OCI-LY1 (cell line): ENCODE measurements at regions not wholly inside any gene's neighbourhood (a gene's known extent, or its start where the extent isn't known, plus 50 kb on each side); places are given as distances from the start of the nearest gene placed in this dataset.

ENCODE experiments used
- H2AFZ ChIP-seq: fragments of 200-600 bp; sonication (generic), shearing (Covaris generic); 2 replicates; pipeline ENCODE4 v1.6.0; 2014; ENCODE audit warnings: antibody characterized with exemption, mild to moderate bottlenecking, low read length
- H3F3A ChIP-seq: fragments of 200-600 bp; sonication (generic), shearing (Covaris generic); 2 replicates; pipeline ENCODE4 v1.6.0; 2014; ENCODE audit warnings: mild to moderate bottlenecking, antibody characterized with exemption, low read length, moderate library complexity; ENCODE audit not compliant: insufficient read depth
- H3K27ac ChIP-seq: fragments of 200-600 bp; sonication (generic); 2 replicates; pipeline ENCODE4 v1.5.1; 2014; ENCODE audit warnings: low read length, mixed run types, mild to moderate bottlenecking, low read depth; ENCODE audit not compliant: poor library complexity, severe bottlenecking
- H3K27me3 ChIP-seq: fragments of 200-600 bp; sonication (generic); 2 replicates; pipeline ENCODE4 v1.6.0; 2014; ENCODE audit warnings: antibody characterized with exemption, mild to moderate bottlenecking, low read length, moderate library complexity; ENCODE audit not compliant: insufficient read depth
- H3K36me3 ChIP-seq: fragments of 200-600 bp; sonication (generic); 2 replicates; pipeline ENCODE4 v1.6.1; 2014; ENCODE audit warnings: mild to moderate bottlenecking, antibody characterized with exemption, low read length, moderate library complexity, mixed read lengths; ENCODE audit not compliant: insufficient read depth
- H3K4me1 ChIP-seq: fragments of 200-600 bp; sonication (generic); 2 replicates; pipeline ENCODE4 v1.5.1; 2014; ENCODE audit warnings: mild to moderate bottlenecking, low read length, moderate library complexity; ENCODE audit not compliant: insufficient read depth, severe bottlenecking
- H3K4me2 ChIP-seq: fragments of 200-600 bp; sonication (generic), shearing (Covaris generic); 2 replicates; pipeline ENCODE4 v1.6.1; 2014; ENCODE audit warnings: low read length
- H3K4me3 ChIP-seq: fragments of 200-600 bp; sonication (generic); 2 replicates; pipeline ENCODE4 v1.5.1; 2014; ENCODE audit warnings: low read length, low read depth, mild to moderate bottlenecking, mixed read lengths; ENCODE audit not compliant: poor library complexity, severe bottlenecking
- H3K79me2 ChIP-seq: fragments of 200-600 bp; shearing (Covaris generic); 2 replicates; pipeline ENCODE4 v1.6.1; 2016; ENCODE audit warnings: mixed run types, low read length, mixed read lengths; ENCODE audit not compliant: insufficient read depth
- H3K9ac ChIP-seq: fragments of 200-600 bp; sonication (generic), shearing (Covaris generic); 2 replicates; pipeline ENCODE4 v1.6.1; 2014; ENCODE audit warnings: mild to moderate bottlenecking, low read length, mixed read lengths
- H3K9me2 ChIP-seq: fragments of 200-600 bp; sonication (generic), shearing (Covaris generic); 2 replicates; pipeline ENCODE4 v1.6.1; 2014; ENCODE audit warnings: low read depth, mild to moderate bottlenecking, low read length, mixed read lengths
- H3K9me3 ChIP-seq: fragments of 200-600 bp; shearing (Covaris generic); 2 replicates; pipeline ENCODE4 v1.6.1; 2014; ENCODE audit warnings: low read length, mixed read lengths
- H4K20me1 ChIP-seq: fragments of 200-600 bp; sonication (generic), shearing (Covaris generic); 2 replicates; pipeline ENCODE4 v1.6.0; 2016; ENCODE audit warnings: mild to moderate bottlenecking, low read length; ENCODE audit not compliant: insufficient read depth
- CTCF ChIP-seq: fragments of 200-600 bp; sonication (generic), shearing (Covaris generic); IDR thresholded peaks from 2 replicates; pipeline ENCODE4 v1.5.1; 2017; ENCODE audit warnings: mild to moderate bottlenecking, antibody characterized with exemption, low read length, moderate library complexity, mixed read lengths
- EZH2 ChIP-seq: fragments of 200-600 bp; sonication (generic), shearing (Covaris generic); IDR thresholded peaks from 2 replicates; pipeline ENCODE4 v1.8.0; 2017; ENCODE audit warnings: borderline replicate concordance, mixed run types, mild to moderate bottlenecking, antibody characterized with exemption, low read length, moderate library complexity, mixed read lengths

GRCh38 chr16:22736791-22737190, 77.2 kb upstream of the HS3ST2 start:
- no peaks in the 10 kb centered on the region for H4K20me1 ChIP-seq
- no peak overlapping the region for H2AFZ ChIP-seq
- H3K9me2 ChIP-seq: no peaks in the 10 kb centered on the region
- no peak overlapping the region for H3K9ac ChIP-seq
- no peak overlapping the region for H3K27ac ChIP-seq
- H3K27me3 ChIP-seq: no peaks in the 10 kb centered on the region
- H3K36me3 ChIP-seq: no peaks in the 10 kb centered on the region
- no peak overlapping the region for H3K4me3 ChIP-seq
- H3F3A ChIP-seq: no peaks in the 10 kb centered on the region
- H3K4me1 ChIP-seq: no peaks in the 10 kb centered on the region
- TF ChIP-seq EZH2 (no peak), CTCF (no peak)
- no peak overlapping the region for H3K4me2 ChIP-seq
- H3K9me3 ChIP-seq: no peaks in the 10 kb centered on the region
- no peaks in the 10 kb centered on the region for H3K79me2 ChIP-seq

DNA sequence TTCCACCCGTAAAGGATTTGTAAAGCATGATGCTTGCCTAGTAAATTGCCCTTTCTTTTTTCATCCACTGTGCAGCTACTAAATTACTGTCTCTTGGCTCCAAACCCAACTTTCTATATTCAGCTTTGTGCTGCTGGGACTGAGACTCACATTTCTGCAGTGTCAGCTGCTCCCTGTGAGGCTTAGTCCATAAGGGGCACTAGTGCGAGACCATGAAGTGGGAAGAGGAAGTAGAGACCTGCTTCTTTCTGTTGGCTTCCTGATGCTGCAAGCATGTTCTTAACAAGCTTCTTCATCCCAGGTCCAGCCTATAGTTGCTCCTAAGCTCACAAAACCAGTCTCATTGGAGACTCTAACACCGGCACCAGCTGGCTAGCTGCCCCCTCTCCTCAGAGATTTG, 74.9 kb upstream of the HS3ST2 start:
- Histone ChIP-seq H3K9ac (no peak overlapping the region), H4K20me1 (no peaks in the 10 kb centered on the region), H3K9me3 (no peaks in the 10 kb centered on the region), H2AFZ (no peak overlapping the region), H3K79me2 (no peaks in the 10 kb centered on the region), H3K4me3 (no peak overlapping the region), H3K36me3 (no peaks in the 10 kb centered on the region), H3F3A (no peaks in the 10 kb centered on the region), H3K27me3 (no peaks in the 10 kb centered on the region), H3K9me2 (no peaks in the 10 kb centered on the region), H3K27ac (no peak overlapping the region), H3K4me2 (no peak overlapping the region), H3K4me1 (no peaks in the 10 kb centered on the region)
- TF ChIP-seq CTCF (no peak), EZH2 (no peak)

- Histone ChIP-seq H3K4me1 (no peaks in the 10 kb centered on the region), H2AFZ (no peak overlapping the region), H3K79me2 (no peaks in the 10 kb centered on the region), H3K27ac (no peak overlapping the region), H3K4me3 (no peak overlapping the region), H3K9me3 (no peaks in the 10 kb centered on the region), H3K27me3 (no peaks in the 10 kb centered on the region), H3K9ac (no peak overlapping the region), H4K20me1 (no peaks in the 10 kb centered on the region), H3K9me2 (no peaks in the 10 kb centered on the region), H3K4me2 (no peak overlapping the region), H3K36me3 (no peaks in the 10 kb centered on the region), H3F3A (no peaks in the 10 kb centered on the region)
- TF ChIP-seq EZH2: no peak
- no peak for TF ChIP-seq CTCF
Measured at GRCh38 chr16:22743401-22743800, 70.6 kb upstream of the HS3ST2 start.
